ENCODE measurements at regions not wholly inside any gene's neighbourhood (a gene's known extent, or its start where the extent isn't known, plus 50 kb on each side); places are given as distances from the start of the nearest gene placed in this dataset.

- Histone ChIP-seq H3K27ac (no peak overlapping the region), H3K27me3 (ENCODE audit: insufficient read depth in 3 of 3, low read length in 2 of 3) (no peaks in the 10 kb centered on the region), H3K36me3 (ENCODE audit: insufficient read depth in 1 of 2, low read depth in 1 of 2) (no peaks in the 10 kb centered on the region), H3K4me3 (no peak overlapping the region), H3K4me1 (no peaks in the 10 kb centered on the region), H3K9me3 (no peaks in the 10 kb centered on the region)
- TF ChIP-seq CTCF (IDR thresholded peaks at IDR 0.05), result no peak
- ATAC-seq (no peak), DNase-seq (no peak)
- intact Hi-C loops (cut with DNase I), result no loop called here
- WGBS, 3 donors, result 84 to 92% (median 89%) methylated on average over 5 of the region's 5 CpGs
These were observed 301.8 kb upstream of the MGMT start for GRCh38 chr10:129165076-129165720.

- no peak for DNase-seq
- intact Hi-C loops (cut with DNase I), result no loop called here
- Histone ChIP-seq H3K9me3 (no peaks in the 10 kb centered on the region), H3K27me3 (ENCODE audit: insufficient read depth in 3 of 3, low read length in 2 of 3) (no peaks in the 10 kb centered on the region), H3K36me3 (ENCODE audit: insufficient read depth in 1 of 2, low read depth in 1 of 2) (no peaks in the 10 kb centered on the region), H3K27ac (no peak overlapping the region), H3K4me1 (no peaks in the 10 kb centered on the region), H3K4me3 (no peak overlapping the region)
- ATAC-seq, result no peak
- no peak for TF ChIP-seq CTCF (IDR thresholded peaks at IDR 0.05)
- WGBS, 3 donors, result 32 to 41% (median 33%) methylated on average over 1 of the region's 1 CpG
These were observed 301.3 kb upstream of the MGMT start for GRCh38 chr10:129165770-129166169.

GRCh38 chr10:129168660-129169059 is 298.4 kb upstream of the MGMT start:
- H3K9me3 ChIP-seq, result no peaks in the 10 kb centered on the region
- no peaks in the 10 kb centered on the region for H3K4me1 ChIP-seq
- 66 to 76% (median 72%) methylated on average over 4 of the region's 4 CpGs for WGBS, 3 donors
- no peak overlapping the region for H3K27ac ChIP-seq
- H3K36me3 ChIP-seq (ENCODE audit: insufficient read depth in 1 of 2, low read depth in 1 of 2), result no peaks in the 10 kb centered on the region
- no peaks in the 10 kb centered on the region for H3K27me3 ChIP-seq (ENCODE audit: insufficient read depth in 3 of 3, low read length in 2 of 3)
- intact Hi-C loops (cut with DNase I), result no loop called here
- no peak overlapping the region for H3K4me3 ChIP-seq
- TF ChIP-seq CTCF (IDR thresholded peaks at IDR 0.05), result no peak
- no peak for ATAC-seq
- DNase-seq, result no peak

GRCh38 chr10:129169115-129169514 is 297.9 kb upstream of the MGMT start:
- intact Hi-C loops (cut with DNase I), result no loop called here
- H3K27me3 ChIP-seq (ENCODE audit: insufficient read depth in 3 of 3, low read length in 2 of 3), result no peaks in the 10 kb centered on the region
- 88 to 91% (median 88%) methylated on average over 6 of the region's 6 CpGs for WGBS, 3 donors
- TF ChIP-seq CTCF (IDR thresholded peaks at IDR 0.05), result no peak
- no peak for DNase-seq
- ATAC-seq, result no peak
- no peaks in the 10 kb centered on the region for H3K36me3 ChIP-seq (ENCODE audit: insufficient read depth in 1 of 2, low read depth in 1 of 2)
- no peak overlapping the region for H3K27ac ChIP-seq
- H3K4me1 ChIP-seq, result no peaks in the 10 kb centered on the region
- H3K9me3 ChIP-seq, result no peaks in the 10 kb centered on the region
- no peak overlapping the region for H3K4me3 ChIP-seq

- no peaks in the 10 kb centered on the region for H3K9me3 ChIP-seq
- no peaks in the 10 kb centered on the region for H3K36me3 ChIP-seq (ENCODE audit: insufficient read depth in 1 of 2, low read depth in 1 of 2)
- H3K4me3 ChIP-seq, result no peak overlapping the region
- no peak for TF ChIP-seq CTCF (IDR thresholded peaks at IDR 0.05)
- no peaks in the 10 kb centered on the region for H3K27me3 ChIP-seq (ENCODE audit: insufficient read depth in 3 of 3, low read length in 2 of 3)
- intact Hi-C loops (cut with DNase I), result no loop called here
- WGBS, 3 donors, result 79 to 87% (median 82%) methylated on average over 3 of the region's 3 CpGs
- no peak for ATAC-seq
- no peak for DNase-seq
- no peaks in the 10 kb centered on the region for H3K4me1 ChIP-seq
- no peak overlapping the region for H3K27ac ChIP-seq
These were observed 296.2 kb upstream of the MGMT start for GRCh38 chr10:129170812-129171211.
